ENCODE measurements at regions not wholly inside any gene's neighbourhood (a gene's known extent, or its start where the extent isn't known, plus 50 kb on each side); places are given as distances from the start of the nearest gene placed in this dataset.
"Not testable (repeated sequence)": the region's sequence is repeated elsewhere in the genome, so short reads cannot be mapped to it uniquely, and the experiment has no call there.

DNA sequence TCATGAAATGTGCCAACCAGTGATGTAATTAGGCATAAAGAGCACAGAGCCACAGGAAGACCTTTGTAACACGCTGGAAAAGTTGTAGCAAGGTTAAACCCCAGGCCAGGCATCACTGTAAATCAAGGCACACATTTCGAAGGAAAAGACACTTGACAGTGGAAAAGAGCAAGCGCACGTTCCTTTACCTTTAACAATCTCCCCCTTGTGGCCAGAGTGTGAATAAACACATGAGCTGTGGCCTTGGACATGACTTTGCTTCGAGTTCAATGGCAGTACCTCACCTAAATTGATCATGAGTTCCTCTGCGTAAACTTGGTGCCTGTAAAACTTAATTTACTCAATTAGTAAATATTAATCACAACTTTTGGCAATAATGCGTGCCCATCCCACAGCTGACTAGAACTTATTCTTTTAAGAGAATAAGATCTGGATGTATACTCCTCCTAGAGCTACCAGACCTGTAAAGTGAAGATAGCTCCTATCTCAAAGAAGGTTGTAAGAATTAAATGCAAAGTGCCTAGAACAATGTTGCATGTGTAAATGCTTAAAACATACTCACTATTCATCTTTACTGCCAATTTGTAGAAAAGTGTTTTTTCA lies 757.0 kb upstream of the NECTIN3 start:
- H3K27ac Mint-ChIP-seq: no peak overlapping the region
- H3K4me1 Mint-ChIP-seq (ENCODE audit: low read depth in 2 of 2): peaks cover 0 to 4% of the 10 kb centered on the region in 2 donors
- no peaks in the 10 kb centered on the region for H3K36me3 Mint-ChIP-seq
- H3K9me3 Mint-ChIP-seq: no peaks in the 10 kb centered on the region
- no peaks in the 10 kb centered on the region for H3K27me3 Mint-ChIP-seq
- no peak overlapping the region for H3K4me3 Mint-ChIP-seq
- ATAC-seq: peak; percentile 57 to 67
- peak; percentile 64 for DNase-seq (ENCODE audit: low spot score)

DNA sequence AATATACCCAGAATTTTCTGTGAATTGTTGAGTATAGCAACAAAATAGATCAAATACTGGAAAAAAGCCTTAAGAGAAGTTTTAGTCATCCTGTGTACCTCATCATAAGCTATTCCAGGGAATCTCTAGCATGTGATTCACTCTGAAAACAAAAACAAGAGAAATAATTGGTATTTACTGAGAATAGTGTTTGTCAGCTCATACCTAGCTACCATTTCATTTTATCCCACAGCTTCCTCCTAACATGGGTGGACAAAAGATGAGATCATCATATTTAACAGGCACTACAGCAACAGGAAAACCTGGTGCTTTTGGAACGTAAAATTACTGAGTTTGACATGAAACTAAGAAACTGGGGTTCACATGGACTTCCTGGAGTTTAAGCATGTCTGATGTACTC lies 753.5 kb upstream of the NECTIN3 start:
- Mint-ChIP-seq H3K4me1 (ENCODE audit: low read depth in 2 of 2) (peaks cover 0 to 4% of the 10 kb centered on the region in 2 donors), H3K9me3 (no peaks in the 10 kb centered on the region), H3K27ac (no peak overlapping the region), H3K4me3 (no peak overlapping the region), H3K36me3 (no peaks in the 10 kb centered on the region), H3K27me3 (no peaks in the 10 kb centered on the region)
- DNase-seq (ENCODE audit: low spot score) (no peak), ATAC-seq (no peak)

DNA sequence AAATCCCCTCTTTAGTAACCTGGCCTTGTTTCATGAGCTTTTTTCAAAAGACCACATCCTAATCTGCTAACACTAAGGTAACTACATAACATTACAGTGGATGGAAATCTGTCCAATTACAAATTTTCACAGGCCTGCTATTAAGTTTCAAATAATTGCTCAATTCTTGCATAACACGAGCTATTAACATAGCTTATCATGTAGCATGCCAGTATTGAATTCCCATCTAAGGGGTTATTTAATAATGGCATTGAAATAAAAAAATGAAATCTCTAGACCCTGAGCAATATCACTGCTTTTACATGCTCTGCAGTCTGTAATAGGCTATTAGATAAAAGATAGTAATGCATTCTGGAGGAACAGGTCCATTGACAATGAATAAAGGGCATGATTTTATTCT lies 748.3 kb upstream of the NECTIN3 start:
- H3K4me3 Mint-ChIP-seq: no peak overlapping the region
- H3K27ac Mint-ChIP-seq: no peak overlapping the region
- ATAC-seq: no peak
- H3K36me3 Mint-ChIP-seq: no peaks in the 10 kb centered on the region
- DNase-seq (ENCODE audit: low spot score): no peak
- H3K9me3 Mint-ChIP-seq: no peaks in the 10 kb centered on the region
- no peaks in the 10 kb centered on the region for H3K27me3 Mint-ChIP-seq
- no peaks in the 10 kb centered on the region for H3K4me1 Mint-ChIP-seq (ENCODE audit: low read depth in 2 of 2)

DNA sequence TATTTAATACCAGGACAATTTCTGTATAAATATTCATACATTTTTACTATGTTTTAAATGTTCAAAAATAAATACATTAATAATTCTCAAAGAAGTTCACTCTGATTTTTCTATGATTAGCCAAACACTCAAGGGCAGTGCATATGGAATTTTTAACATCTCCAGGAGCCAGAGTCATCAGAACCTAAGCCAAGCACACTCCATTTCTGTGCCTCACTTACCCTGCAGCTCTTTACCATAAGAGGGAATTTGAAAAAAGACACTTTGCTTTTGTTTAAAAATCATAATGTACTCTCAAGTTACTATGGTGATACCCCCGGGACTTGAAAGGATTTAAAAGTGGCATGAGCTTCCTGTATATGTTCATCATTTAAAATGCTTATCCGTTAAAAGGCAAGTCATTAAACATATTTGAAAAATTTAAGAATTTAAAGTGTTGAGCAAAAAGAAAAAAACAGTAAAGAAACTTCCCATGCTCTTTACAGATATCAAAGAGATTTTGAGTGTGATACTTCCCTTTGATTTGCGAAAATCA lies 747.4 kb upstream of the NECTIN3 start:
- H3K4me1 Mint-ChIP-seq (ENCODE audit: low read depth in 2 of 2): no peaks in the 10 kb centered on the region
- ATAC-seq: no peak
- H3K4me3 Mint-ChIP-seq: no peak overlapping the region
- H3K9me3 Mint-ChIP-seq: no peaks in the 10 kb centered on the region
- H3K27ac Mint-ChIP-seq: no peak overlapping the region
- no peaks in the 10 kb centered on the region for H3K36me3 Mint-ChIP-seq
- DNase-seq (ENCODE audit: low spot score): no peak
- no peaks in the 10 kb centered on the region for H3K27me3 Mint-ChIP-seq

DNA sequence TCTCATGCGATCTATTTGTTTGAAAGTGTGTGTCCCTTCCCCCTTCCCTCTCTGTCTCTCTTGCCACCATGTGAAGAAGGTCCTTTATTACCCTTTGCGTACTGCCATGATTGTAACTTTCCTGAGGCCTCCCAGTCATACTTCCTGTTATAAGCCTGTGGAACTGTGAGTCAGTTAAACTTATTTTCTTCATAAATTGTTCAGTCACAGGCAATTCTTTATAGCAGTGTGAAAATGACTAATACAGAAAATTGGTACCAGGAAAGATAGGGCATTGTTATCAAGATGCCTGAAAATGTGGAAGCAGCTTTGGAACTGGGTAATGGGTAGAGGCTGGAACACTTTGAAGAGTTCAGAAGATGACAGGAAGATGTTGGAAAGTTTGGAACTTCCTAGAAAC lies 743.7 kb upstream of the NECTIN3 start:
- no peak overlapping the region for H3K4me3 Mint-ChIP-seq
- H3K36me3 Mint-ChIP-seq: no peaks in the 10 kb centered on the region
- peaks cover under 1% of the 10 kb centered on the region for H3K9me3 Mint-ChIP-seq
- H3K27ac Mint-ChIP-seq: no peak overlapping the region
- DNase-seq (ENCODE audit: low spot score): no peak
- H3K27me3 Mint-ChIP-seq: peaks cover 0 to 2% of the 10 kb centered on the region in 2 donors
- no peaks in the 10 kb centered on the region for H3K4me1 Mint-ChIP-seq (ENCODE audit: low read depth in 2 of 2)
- no peak for ATAC-seq

DNA sequence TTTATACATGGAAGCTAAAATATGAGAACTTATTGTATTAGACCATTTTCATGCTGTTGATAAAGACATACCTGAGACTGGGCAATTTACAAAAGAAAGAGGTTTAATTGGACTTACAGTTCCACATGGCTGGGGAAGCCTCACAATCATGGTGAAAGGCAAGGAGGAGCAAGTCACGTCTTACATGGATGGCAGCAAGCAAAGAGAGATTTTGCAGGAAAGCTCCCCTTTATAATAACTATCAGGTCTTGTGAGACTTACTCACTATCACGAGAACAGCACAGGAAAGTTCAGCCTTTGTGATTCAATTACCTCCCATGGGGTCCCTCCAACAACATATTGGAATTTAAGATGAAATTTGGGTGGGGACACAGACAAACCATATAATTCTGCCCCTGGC lies 740.1 kb upstream of the NECTIN3 start:
- not testable (repeated sequence) for ATAC-seq; DNase-seq (ENCODE audit: low spot score); H3K9me3 Mint-ChIP-seq; H3K27ac Mint-ChIP-seq; H3K4me1 Mint-ChIP-seq (ENCODE audit: low read depth in 2 of 2); H3K36me3 Mint-ChIP-seq; H3K4me3 Mint-ChIP-seq; H3K27me3 Mint-ChIP-seq

DNA sequence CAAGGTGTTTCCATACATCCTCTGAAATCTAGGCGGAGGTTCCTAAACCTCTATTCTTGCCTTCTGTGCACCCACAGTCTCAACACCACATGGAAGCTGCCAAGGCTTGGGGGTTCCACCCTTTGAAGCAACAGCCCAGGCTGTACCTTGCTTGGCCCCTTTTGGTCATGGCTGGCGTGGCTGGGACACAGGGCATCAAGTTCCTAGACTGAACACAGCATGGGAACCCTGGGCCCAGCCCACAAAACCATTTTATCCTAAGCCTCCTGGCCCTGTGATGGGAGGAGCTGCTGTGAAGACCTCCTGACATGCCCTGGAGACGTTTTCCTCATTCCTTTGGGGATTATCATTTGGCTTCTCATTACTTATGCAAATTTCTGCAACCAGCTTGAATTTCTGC lies 739.0 kb upstream of the NECTIN3 start:
- Mint-ChIP-seq H3K9me3 (peaks cover 7% of the 10 kb centered on the region), H3K27me3 (peaks cover 0 to 7% of the 10 kb centered on the region in 2 donors), H3K4me1 (ENCODE audit: low read depth in 2 of 2) (no peaks in the 10 kb centered on the region), H3K4me3 (no peak overlapping the region), H3K27ac (no peak overlapping the region), H3K36me3 (no peaks in the 10 kb centered on the region)
- no peak for ATAC-seq
- no peak for DNase-seq (ENCODE audit: low spot score)

DNA sequence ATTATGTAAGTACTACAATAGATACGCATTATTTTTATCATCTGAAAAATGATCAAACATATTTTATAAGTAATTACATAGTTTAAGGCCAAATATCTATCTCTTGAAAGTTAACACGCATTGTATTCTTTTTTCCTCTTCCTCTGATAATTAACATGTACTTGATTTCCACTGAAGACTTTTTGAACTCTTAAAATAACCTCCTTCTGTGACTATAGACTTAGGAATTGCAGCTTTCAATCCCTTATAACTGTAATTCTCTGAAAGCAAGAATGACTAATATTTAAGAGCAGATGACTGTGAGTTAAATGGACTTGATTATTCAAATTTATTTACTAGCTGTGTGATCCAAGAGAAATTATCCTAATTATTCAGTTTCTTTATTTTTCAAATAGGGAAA lies 730.6 kb upstream of the NECTIN3 start:
- no peaks in the 10 kb centered on the region for H3K27me3 Mint-ChIP-seq
- H3K36me3 Mint-ChIP-seq: no peaks in the 10 kb centered on the region
- DNase-seq (ENCODE audit: low spot score) (no peak), ATAC-seq (no peak)
- peaks cover 10% of the 10 kb centered on the region for H3K9me3 Mint-ChIP-seq
- H3K4me1 Mint-ChIP-seq (ENCODE audit: low read depth in 2 of 2): no peaks in the 10 kb centered on the region
- no peak overlapping the region for H3K4me3 Mint-ChIP-seq
- no peak overlapping the region for H3K27ac Mint-ChIP-seq

DNA sequence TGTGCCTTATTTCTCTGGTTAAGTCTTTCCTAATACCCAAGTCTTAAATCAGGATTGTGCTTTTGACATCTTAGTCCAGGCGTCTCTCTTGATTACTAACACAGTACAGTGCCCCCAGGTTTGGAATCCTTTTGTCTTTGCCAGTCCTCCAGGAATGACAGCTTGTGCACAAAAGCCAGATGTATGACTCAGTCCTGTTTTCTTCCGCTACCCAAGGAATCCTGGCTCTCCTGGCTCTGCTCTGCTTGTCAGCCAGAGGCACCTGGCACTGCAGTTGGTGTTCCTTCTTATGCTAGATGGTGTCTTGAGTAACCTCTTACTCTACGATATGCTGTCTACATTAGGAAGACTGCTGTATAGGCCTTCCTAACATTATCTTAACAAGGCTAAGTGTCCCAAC lies 728.2 kb upstream of the NECTIN3 start:
- DNase-seq (ENCODE audit: low spot score) (no peak), ATAC-seq (no peak)
- Mint-ChIP-seq H3K4me1 (ENCODE audit: low read depth in 2 of 2) (no peaks in the 10 kb centered on the region), H3K4me3 (no peak overlapping the region), H3K9me3 (peaks cover 9% of the 10 kb centered on the region), H3K36me3 (no peaks in the 10 kb centered on the region), H3K27ac (no peak overlapping the region), H3K27me3 (no peaks in the 10 kb centered on the region)

DNA sequence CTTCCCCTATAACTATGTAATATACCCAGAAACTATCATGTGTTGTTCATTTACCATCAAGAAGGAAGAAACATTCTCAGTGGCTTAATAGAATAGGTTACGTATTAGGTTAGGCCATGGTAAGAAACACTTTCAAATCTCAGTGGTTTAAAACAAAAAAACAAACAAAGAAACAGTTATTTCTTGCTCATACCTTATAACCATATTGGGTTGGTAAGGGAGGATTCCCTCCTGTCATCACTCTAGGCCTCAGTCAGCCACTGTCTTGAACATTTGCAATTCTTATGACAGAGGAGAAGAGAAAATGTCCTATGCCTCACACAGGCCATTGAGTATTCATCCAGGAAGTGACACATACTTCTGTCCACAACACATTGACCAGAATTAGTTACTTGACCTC lies 727.7 kb upstream of the NECTIN3 start:
- peak in 1 of 2 donors; percentile 24 for ATAC-seq
- Mint-ChIP-seq H3K9me3 (peaks cover 9% of the 10 kb centered on the region), H3K36me3 (no peaks in the 10 kb centered on the region), H3K27ac (no peak overlapping the region), H3K4me1 (ENCODE audit: low read depth in 2 of 2) (no peaks in the 10 kb centered on the region), H3K27me3 (no peaks in the 10 kb centered on the region), H3K4me3 (no peak overlapping the region)
- DNase-seq (ENCODE audit: low spot score): no peak

DNA sequence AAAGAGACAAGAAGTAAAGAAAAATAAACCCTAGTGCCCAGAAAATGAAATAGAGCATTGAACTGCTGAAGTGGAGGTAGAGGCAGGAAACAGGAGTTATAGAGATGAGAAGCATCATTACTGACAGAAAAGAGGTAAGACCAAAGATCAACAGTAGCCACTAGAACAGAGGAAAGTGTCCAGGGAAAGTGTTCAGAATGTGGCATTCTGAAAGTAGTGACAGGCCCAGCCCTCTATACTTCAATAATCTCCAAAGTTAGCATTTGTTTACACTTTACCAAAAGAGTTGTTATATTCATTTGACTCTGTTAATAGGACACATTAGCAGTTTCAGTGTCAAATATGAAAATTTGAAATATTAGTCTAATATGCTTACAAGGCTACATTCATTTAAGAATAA lies 727.1 kb upstream of the NECTIN3 start:
- Mint-ChIP-seq H3K27ac (no peak overlapping the region), H3K36me3 (no peaks in the 10 kb centered on the region), H3K4me3 (no peak overlapping the region), H3K4me1 (ENCODE audit: low read depth in 2 of 2) (no peaks in the 10 kb centered on the region), H3K27me3 (no peaks in the 10 kb centered on the region), H3K9me3 (peaks cover 9% of the 10 kb centered on the region)
- no peak for DNase-seq (ENCODE audit: low spot score)
- no peak for ATAC-seq

DNA sequence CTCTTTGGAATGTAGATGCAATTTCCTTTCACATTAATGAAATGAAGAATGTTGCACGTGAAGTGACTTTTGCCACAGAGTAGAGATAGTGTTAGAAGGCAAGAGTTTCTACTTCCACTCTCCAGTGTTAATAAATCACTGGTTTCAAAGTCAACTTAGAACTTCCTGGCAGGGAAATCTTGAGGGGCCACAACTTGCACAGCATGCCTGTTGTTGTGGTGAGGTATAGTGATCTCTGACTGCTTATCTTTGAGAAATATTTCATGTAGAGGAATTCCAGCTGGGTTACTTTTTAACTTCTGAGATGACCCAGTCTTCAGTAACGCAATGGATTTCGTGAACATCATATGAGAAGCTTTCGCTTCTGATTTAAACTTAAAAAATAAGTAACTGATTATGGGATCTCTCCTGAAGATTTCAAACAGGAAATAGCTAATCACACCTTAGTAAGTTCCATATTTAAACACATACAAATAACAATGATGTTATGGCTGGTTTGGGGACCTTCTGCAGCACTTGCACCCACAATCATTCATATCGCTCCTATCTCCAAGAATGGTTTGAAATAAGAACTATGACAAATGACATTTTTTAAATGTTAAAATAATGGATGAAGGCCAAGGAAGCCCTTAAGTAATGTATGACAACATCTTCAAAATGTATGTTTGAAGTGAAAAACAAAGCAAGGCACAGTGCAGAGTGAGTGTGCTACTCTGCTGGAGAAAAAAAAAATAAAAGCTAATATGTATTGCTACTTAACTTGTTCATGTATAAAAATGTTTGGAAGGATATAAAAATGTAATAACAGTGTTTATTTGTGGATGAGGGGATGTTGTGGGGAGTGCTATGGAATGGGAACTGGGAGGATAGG lies 726.5 kb upstream of the NECTIN3 start:
- DNase-seq (ENCODE audit: low spot score) (no peak), ATAC-seq (no peak)
- Mint-ChIP-seq H3K27ac (no peak overlapping the region), H3K4me3 (no peak overlapping the region), H3K36me3 (no peaks in the 10 kb centered on the region), H3K9me3 (peaks cover 9% of the 10 kb centered on the region), H3K27me3 (no peaks in the 10 kb centered on the region), H3K4me1 (ENCODE audit: low read depth in 2 of 2) (no peaks in the 10 kb centered on the region)

DNA sequence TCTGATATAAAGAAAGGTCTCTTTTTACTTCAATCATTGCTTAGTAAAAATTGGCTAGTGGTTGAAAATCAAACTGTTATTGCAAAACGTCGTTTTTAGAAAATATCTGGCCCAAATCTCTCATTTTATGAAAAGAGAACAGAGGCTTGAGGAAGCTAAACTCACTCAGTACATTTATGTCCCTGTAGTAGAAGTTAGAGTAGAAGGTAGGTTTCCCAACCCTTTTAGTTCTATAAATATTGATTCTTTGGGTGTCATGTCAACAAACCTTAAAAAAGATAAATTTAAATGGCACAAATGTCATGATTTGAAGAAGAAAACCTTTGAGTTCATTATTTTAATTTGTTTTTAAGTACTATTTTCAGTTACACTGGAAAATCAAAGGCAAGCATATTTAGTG lies 722.3 kb upstream of the NECTIN3 start:
- H3K9me3 Mint-ChIP-seq: peaks cover 3% of the 10 kb centered on the region
- H3K36me3 Mint-ChIP-seq: no peaks in the 10 kb centered on the region
- DNase-seq (ENCODE audit: low spot score): no peak
- H3K4me1 Mint-ChIP-seq (ENCODE audit: low read depth in 2 of 2): no peaks in the 10 kb centered on the region
- H3K27ac Mint-ChIP-seq: no peak overlapping the region
- H3K27me3 Mint-ChIP-seq: no peaks in the 10 kb centered on the region
- no peak overlapping the region for H3K4me3 Mint-ChIP-seq
- ATAC-seq: no peak

DNA sequence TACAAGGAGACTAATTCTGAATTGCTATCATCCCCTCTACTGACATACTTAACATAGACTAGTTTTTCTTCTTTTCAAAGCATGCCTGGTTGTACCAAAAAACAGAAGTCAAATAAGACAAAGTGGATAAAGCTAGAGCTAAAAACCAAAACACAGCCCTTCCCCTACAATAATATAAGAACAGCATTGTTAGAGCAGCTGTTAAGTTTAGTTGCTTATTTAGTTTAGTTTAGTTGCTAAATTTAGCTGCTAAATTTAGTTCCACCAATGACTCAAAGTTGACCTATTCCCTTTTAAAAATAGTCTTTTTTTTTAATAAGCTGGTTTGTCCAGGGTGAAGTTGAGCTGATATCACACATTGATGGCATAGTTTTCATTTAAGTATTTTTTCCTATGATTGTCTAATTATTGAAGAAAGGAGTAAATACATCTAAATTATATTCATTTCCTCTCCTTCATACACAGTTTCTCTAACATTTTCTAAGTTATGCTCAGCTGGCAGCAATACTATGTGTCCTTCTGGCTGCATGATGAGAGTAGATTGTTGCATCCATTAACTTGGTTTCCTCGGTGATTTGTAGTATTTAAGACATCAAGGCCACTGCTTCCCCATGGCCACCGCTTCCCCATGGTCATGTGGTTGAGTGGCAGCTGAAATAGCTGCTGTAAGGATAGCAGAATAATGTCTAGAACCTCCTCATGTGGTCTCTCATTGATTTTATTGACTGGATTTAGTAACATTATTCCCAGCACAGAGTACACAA lies 718.6 kb upstream of the NECTIN3 start:
- H3K9me3 Mint-ChIP-seq: peaks cover 9% of the 10 kb centered on the region
- H3K27ac Mint-ChIP-seq: no peak overlapping the region

More for the DNA sequence above, 718.6 kb upstream of the NECTIN3 start:
- Mint-ChIP-seq H3K27me3 (no peaks in the 10 kb centered on the region), H3K4me3 (no peak overlapping the region), H3K36me3 (no peaks in the 10 kb centered on the region), H3K4me1 (ENCODE audit: low read depth in 2 of 2) (no peaks in the 10 kb centered on the region)
- ATAC-seq (no peak), DNase-seq (ENCODE audit: low spot score) (no peak)
